A673 (cell line): ENCODE measurements at regions not wholly inside any gene's neighbourhood (a gene's known extent, or its start where the extent isn't known, plus 50 kb on each side); places are given as distances from the start of the nearest gene placed in this dataset.

Source experiments
- EZH2 ChIP-seq: fragments of 200-600 bp; sonication (generic); IDR thresholded peaks from 2 replicates; pipeline ENCODE4 v1.6.1; 2017; ENCODE audit warnings: borderline replicate concordance, low read depth, mild to moderate bottlenecking, mixed read lengths, antibody characterized with exemption, low read length; ENCODE audit not compliant: poor library complexity, severe bottlenecking
- TF ChIP-seq, protein P1 (sequence below): fragments of 300-800, 200-600 bp; sonication (generic); conservative IDR thresholded peaks from 2 replicates; pipeline ENCODE4 v1.5.1; 2017; ENCODE audit warnings: low read depth, mild to moderate bottlenecking, antibody characterized with exemption, low read length, moderate library complexity, mixed read lengths

DNA sequence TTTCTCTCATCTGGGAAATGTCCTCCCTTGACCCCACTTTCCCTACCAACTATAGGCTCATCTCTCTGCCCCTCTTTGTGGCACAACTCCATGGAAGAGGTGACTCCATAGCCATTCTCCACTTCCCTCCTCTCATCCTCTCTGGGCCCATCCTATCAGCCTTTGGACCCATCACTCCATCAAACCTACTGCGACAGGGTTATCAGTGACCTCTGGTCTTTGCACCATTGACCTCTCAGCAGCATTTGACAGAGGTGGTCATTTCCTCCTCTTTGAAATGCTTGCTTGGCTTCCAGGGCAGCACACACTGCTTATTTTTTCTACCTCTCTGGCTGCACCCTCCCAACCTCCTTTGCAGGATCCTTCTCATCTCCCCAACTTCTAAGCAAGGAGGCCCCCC lies 113.1 kb upstream of the SLC25A36 start:
- TF ChIP-seq EZH2 = no peak
- TF ChIP-seq, protein P1, sequence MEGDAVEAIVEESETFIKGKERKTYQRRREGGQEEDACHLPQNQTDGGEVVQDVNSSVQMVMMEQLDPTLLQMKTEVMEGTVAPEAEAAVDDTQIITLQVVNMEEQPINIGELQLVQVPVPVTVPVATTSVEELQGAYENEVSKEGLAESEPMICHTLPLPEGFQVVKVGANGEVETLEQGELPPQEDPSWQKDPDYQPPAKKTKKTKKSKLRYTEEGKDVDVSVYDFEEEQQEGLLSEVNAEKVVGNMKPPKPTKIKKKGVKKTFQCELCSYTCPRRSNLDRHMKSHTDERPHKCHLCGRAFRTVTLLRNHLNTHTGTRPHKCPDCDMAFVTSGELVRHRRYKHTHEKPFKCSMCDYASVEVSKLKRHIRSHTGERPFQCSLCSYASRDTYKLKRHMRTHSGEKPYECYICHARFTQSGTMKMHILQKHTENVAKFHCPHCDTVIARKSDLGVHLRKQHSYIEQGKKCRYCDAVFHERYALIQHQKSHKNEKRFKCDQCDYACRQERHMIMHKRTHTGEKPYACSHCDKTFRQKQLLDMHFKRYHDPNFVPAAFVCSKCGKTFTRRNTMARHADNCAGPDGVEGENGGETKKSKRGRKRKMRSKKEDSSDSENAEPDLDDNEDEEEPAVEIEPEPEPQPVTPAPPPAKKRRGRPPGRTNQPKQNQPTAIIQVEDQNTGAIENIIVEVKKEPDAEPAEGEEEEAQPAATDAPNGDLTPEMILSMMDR = no peak
